GM21528 (cell line): ENCODE measurements at regions not wholly inside any gene's neighbourhood (a gene's known extent, or its start where the extent isn't known, plus 50 kb on each side); places are given as distances from the start of the nearest gene placed in this dataset.
"Not testable (repeated sequence)": the region's sequence is repeated elsewhere in the genome, so short reads cannot be mapped to it uniquely, and the experiment has no call there.

Source experiments
- ATAC-seq: cut with Tn5 transposase; IDR thresholded peaks from one replicate; pipeline ENCODE4 v1.9.1; 2021; ENCODE audit warnings: mild to moderate bottlenecking, moderate library complexity; ENCODE audit not compliant: unreplicated experiment, low FRiP score

DNA sequence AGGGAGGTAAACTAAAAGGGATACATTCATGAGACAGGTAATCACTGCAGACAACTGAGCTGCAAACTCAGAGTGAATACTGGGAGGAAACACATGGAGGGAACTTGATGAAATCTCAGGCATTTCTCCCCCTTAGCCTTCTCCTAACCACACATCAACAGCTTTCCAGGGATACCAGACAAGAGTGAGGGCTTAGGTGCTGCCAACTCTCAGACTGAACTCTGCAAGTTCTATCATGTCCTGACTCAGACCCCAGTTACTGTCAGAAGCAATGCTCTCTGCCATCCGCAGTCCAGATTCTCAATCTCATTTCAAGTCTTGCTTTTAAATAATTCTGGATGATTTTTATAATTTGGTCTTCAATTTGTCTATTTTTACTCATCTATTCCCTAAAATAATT lies 267.3 kb downstream of the LTN1 start:
- no peak for ATAC-seq

DNA sequence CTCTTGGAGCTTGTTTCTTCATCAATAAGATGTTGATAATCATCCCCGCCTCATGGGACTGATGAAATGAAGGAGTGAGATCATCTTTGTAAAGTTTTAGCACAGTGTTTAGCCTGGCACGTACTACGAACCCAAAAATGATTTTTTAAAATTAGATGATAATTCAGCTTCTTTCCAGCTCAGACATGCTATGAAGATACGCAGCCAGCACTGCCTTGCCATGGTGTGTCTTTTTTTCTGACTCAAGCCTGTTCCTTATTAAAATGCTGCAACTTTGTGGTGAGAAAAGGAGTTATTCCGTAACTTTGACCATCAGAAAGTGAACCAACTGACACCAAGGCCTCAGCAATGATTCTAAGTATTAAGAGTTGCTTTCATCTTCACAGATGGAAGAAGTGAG lies 269.0 kb downstream of the LTN1 start:
- ATAC-seq: no peak

DNA sequence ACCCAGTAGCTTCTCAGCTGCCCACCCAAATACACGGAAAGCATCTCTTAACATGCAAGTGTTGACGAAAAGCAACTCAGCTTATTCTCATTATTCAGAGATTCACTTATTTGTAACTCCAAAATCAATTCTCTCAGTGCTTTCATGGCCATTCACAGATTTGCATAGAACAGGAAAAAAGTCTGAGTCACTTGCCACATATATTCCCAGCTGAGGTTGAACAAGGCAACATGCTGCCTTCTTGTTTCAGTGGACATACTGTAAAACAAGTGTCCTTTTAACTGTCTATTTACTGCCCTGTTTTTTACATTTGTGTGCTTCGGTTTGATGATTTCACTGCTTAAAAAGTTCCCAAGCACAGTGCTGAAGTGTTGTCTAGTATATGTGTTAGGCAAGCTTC lies 273.0 kb downstream of the LTN1 start:
- no peak for ATAC-seq

DNA sequence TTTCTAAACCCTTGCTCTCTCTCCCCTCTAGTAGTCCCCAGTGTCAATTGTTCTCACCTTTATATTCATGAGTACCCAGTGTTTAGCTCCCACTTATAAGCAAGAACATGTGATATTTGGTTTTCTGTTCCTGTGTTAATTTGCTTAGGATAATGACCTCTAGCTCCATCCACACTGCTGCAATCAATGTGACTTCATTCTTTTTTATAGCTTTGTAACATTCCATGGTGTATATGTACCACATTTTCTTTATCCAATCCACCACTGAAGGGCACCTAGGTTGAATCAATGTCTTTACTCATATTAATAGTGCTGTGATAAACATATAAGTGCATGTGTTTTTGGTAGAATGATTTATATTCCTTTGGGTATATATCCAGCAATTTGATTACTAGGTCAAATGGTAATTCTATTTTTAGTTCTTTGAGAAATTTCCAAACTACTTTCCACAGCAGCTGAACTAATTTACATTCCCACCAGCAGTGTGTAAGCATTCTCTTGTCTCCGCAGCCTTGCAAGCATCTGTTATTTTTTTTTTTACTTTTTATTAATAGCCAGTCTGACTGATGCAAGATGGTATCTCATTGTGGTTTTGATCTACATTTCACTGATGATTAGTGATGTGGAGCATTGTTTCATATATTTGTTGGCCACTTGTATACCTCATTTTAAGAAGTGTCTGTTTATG lies 277.8 kb downstream of the LTN1 start:
- no peak for ATAC-seq

DNA sequence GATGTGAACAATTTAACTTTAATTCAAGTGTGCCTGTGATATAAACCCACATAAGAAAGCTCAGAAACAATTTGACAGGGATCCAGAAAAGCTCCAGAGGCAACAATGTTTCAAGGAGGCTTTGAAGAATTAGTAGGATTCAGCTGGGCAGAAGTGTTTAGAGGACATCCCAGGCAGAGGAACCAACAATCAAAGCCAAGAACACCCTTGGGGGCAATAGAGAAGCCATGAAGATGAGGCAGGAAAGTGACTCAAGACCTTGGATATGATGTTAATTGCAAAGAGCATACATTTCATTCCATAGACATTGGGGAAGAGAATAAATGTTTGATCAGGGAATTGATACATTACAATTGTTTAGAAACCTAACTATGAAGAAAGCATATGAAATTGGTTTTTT lies 280.3 kb downstream of the LTN1 start:
- no peak for ATAC-seq

DNA sequence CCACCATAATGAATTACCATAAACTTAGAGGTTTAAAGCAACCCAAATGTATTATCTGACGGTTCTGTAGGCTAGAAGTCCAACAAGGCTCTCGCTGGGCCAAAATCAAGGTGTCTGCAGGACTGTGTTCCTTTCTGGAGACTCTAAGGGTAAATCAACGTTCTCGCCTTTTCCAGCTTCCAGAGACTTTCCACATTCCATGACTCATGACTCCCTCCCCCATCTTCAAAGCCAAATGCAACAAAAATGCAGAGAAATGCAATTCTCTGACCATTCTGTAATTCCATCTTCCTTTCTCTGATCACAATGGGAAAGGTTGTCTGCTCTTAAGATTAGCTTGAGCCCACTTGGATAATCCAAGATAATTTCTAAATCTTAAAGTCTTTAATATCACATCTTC lies 287.1 kb downstream of the LTN1 start:
- ATAC-seq: no peak

DNA sequence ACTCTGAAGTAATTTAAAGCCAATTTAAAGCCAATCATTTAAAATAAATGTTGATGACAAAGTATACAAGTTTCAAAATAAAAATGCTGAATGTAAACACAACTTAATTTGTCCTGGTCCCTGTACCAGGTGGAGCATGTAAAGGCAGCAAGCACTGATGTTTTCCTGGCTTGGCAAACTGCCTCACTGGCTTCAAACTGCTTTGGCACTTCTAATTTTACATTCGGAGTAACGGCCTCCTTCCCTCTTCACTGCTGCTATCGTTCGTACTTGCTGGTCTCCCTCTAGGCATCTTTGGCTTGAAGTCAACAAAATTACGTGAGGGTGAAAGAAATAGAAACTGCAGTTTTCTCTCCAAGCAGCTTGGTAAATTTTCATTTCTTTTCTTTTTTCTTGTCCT lies 287.9 kb downstream of the LTN1 start:
- no peak for ATAC-seq

DNA sequence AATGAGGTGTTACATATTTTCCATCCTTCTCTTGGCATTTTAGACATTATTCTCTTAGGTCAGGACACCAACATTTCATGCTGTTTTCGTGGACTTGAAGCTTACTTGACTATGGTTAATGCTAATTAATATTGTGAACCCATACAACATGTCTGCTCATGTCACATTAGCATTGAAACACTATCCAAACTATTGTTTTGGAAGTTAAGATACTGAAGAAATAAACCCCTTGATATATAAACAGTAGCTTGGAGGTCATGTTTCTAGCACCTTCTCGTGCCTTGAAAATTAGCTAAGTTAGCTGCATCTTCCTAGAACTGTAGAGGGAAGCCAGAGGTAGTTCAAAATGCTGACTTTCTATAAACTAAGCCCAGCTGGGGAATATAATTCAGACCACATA lies 288.8 kb downstream of the LTN1 start:
- no peak for ATAC-seq

DNA sequence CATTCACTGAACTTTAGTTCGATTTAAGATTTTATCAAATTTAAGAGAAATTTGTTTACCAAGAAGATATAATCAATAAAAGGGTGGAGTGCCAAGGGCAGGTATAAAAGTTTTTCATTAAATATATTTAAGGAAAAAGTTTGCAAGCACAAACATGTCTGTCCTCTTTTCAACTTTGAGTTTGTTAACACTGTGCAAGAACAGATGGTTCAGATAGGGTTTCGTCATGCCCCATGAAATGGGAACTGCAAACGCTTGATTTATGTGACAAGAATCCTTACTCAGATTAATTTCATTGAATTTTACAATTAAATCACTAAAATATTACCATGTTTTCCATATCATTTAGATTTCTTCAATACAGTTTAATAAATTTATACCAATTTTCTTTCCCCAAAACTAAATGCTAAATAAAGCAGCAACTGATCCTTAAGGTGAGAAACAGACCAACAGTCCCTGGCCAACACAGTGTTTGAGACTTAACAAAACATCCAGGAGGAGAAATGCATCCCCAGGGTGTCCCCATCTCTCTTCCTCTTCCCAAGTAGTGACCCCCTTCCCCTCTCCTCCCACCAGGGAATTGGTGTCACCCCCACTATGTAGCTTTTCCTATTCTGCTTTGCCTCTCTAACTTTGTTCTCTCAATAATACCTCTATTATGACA lies 292.9 kb downstream of the LTN1 start:
- no peak for ATAC-seq

DNA sequence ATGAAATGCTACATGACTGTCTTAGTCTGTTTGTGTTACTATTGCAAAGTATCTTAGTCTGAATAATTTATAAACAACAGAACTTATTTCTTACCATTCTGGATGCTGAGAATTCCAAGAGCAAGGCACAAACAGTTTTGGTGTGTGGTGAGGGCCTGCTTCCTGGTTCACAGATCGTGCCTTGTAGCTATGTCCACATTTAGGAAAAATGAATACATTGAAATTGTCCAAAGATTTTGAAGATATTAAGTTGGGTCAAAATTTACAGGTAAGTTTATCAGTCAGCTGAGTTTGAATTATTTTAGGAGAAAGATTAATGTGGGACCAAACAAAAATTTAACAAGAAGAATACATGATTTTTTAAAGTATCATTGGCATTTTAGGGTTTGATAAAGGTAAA lies 293.5 kb downstream of the LTN1 start:
- ATAC-seq: no peak

DNA sequence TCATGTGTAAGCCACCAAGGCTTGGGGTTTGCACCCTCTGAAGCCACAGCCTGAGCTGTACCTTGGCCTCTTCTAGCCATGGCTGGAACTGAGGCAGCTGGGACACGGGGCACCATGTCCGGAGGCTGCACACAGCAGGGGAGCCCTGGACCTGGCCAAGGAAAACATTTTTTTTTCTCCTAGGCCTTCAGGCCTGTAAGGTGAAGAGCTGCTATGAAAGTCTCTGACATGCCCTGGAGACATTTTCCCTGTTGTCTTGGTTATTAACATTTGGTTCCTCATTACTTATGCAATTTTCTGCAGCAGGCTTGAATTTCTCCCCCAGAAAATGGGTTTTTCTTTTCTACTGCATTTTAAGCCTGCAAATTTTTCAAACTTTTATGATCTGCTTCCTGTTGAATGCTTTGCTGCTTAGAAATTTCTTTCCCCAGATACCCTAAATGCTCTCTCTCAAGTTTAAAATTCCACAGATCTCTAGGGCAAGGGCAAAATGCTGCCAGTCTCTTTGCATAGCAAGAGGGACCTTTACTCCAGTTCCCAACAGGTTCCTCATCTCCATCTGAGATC lies 295.8 kb downstream of the LTN1 start:
- ATAC-seq: no peak

DNA sequence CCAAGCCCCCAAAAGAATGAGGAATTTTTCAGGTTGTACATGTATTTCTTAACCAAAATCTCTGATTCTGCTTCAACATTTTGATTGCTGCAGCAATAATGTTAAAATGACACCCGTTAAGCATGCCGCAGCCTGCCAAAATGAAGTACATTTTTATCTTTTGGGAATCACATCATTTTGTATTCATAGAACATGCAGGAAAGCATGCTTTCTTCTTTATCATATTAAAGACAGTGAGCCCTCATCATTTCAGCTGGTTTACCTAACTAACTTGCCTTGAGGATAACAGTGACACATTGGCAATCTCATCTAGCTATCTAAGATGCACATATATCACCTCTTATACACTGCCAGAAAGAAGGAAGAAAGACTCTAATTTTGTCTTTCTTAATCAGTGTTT lies 299.2 kb downstream of the LTN1 start:
- no peak for ATAC-seq

DNA sequence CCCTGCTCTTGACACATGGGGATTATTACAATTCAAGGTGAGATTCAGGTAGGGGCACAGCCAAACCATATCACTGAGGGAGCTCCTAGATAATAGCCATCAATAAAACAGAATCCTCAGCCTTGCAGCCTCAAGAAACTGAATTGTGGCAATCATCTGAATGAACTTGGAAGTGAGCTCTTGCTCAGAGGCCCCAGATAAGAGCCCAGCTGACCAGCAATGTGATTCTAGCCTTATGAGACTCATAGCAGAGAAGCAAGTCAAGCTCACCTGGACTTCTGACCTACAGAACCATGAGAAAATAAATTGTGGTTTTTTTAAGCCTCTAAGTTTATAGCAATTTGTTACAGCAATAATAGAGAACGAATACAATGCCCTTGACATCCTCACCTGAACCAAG lies 302.5 kb downstream of the LTN1 start:
- no peak for ATAC-seq

DNA sequence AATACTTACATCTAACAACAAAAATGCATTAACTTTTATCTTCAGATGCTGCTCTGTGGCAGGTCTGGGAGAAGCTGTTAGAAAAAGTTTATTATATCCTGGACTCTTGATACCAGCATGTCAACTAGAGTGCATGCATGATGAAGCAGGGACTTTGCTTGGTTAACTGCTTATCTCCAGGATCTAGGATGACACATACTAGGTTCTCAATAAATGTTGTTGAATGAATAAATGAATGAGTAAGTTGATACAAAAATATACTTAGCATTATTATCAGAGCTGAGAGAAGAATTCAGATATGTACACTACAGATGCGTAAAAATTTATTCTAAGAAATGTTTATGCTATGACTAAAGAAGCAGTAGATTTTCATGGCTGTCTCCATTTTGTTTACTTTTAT lies 304.3 kb downstream of the LTN1 start:
- ATAC-seq: no peak

DNA sequence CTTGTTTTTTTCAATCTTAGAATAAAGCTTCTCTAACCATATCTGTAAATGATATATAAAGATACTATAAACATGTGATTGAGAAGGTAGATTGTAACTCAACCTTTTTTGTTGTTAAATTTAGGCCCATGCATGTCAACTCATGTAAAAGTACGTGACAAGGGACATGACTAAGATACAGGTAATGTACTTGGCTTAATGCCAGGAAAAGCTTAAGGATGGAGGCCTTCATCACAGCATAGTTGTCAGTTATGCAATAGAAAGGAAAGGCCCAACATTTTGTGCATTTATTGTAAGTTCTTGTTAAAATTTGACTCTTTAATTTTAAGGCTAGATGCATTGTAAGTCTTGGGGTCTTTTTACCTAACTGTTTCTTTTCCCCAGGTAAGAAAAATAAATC lies 305.1 kb downstream of the LTN1 start:
- no peak for ATAC-seq

DNA sequence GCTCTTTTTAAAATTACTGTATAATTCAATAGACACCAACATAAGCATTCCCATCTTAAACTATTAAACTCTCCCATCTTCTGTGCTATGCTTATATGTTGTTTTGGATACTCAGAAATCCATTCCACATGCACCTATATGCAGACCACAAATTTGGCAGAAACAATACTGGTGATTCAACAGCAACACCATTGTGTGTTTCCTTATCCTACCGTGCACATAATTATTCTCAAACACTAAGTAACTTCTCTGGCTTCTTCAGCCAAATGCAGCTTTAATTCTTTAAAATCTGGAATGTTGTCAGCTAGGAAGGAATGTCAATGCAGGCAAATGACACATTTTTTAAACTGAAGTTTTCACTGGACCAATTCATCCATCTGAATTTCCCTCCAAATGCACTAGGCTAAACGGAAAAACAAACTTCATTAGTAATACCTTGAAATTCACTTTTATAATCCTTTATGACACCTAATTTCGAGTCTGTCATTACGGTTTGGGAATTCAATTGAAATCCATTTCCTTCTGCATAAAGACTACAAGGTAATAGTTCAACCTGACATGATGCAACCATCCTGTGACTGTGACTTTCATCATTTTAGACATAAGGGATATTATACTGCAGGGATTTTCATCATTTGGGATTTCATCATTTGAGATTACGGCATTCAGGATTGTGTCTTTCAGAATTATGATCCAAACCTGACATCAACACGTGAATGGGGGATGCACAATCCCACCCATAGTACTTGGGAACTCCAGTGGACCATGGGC lies 308.5 kb downstream of the LTN1 start:
- ATAC-seq: no peak

DNA sequence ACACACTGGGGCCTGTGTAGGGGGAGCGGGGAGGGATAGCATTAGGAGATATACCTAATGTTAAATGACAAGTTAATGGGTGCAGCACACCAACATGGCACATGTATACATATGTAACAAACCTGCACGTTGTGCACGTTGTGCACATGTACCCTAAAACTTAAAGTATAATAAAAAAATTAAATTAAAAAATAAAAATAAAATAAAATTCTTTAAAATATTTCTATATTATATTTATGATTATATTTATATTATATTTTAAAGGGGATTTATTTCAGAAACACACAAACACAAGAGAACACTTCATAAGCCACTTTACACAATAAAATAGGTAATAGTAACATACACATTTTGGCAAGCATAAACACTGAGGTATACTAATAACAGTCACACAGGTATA lies 309.8 kb downstream of the LTN1 start:
- ATAC-seq: not testable (repeated sequence)

DNA sequence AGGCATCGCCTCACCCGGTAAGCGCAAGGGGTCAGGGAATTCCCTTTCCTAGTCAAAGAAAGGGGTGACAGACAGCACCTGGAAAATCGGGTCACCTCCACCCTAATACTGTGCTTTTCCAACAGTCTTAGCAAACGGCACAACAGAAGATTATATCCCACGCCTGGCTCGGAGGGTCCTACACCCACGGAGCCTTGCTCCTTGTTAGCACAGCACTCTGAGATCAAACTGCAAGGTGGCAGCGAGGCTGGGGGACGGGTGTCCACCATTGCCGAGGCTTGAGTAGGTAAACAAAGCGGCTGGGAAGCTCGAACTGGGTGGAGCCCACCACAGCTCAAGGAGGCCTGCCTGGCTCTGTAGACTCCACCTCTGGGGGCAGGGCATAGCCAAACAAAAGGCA lies 315.6 kb downstream of the LTN1 start:
- not testable (repeated sequence) for ATAC-seq

DNA sequence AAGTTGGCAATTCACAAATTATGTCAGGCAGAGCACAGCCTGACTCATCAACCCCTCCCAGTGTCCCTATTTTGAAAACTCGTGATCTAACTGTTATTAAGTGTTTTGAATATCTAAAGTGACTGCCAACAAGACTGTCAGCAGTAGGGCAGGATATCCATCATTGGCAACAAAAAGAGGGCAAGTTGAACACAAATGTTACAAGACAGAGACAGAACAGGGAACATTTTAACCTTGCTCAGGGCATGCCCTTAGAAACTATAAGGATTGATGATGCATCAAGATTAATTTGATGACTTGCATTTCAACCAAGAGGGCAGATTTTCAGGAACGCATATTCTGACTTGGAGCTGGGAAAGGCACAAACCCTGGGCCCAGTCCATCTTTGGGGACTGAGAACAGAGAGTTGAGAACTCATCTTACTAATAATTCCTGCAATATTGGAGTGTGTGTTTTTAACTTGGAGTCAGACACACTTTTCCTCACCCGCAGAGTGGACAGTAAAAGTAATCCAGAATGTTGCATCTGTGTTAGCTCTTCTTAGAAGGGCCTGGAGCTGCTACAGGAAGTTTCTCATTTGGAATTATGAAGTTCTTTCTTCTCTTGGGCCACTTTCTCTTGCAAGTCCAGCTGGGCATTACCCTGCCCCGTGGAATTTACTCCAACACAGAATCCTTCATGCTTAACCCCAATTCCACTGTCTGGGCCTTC lies 317.2 kb downstream of the LTN1 start:
- no peak for ATAC-seq

DNA sequence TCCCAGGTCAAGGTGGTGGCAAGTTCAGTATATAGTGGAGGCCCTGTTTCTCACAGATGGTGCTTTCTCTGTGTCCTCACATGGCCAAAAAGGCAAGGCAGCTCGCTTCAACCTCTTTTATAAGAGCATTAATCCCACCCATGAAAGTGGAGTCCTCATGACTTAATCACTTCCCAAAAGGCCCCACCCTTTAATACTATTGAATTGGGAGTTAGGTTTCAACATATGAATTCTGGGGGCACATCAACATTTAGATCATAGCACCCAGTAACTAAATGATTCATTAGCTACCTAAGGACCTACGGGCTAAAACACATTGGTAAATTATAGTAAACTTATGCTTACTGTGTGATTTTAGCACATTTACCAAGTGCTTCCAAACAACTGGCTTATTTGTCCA lies 317.9 kb downstream of the LTN1 start:
- no peak for ATAC-seq
